Fibroblast of lung (primary cell): ENCODE measurements at regions not wholly inside any gene's neighbourhood (a gene's known extent, or its start where the extent isn't known, plus 50 kb on each side); places are given as distances from the start of the nearest gene placed in this dataset.

ENCODE experiments used
- DNase-seq, 2 donors: peaks; one replicate each; pipeline versions ENCODE4 v3.0.0 to v3.0.0-alpha.2; 2010; ENCODE audit warnings: low read depth in 2 of 2
- H2AFZ ChIP-seq: 2 replicates; pipeline ENCODE4 v1.5.1; 2012; ENCODE audit warnings: low read length, control low read depth, inconsistent platforms
- H3K27ac ChIP-seq: 2 replicates; pipeline ENCODE4 v1.5.1; 2011; ENCODE audit warnings: low read length, control low read depth; ENCODE audit not compliant: insufficient read depth
- H3K27me3 ChIP-seq: 2 replicates; pipeline ENCODE4 v1.5.1; 2011; ENCODE audit warnings: mild to moderate bottlenecking, low read length; ENCODE audit not compliant: control insufficient read depth, insufficient read depth
- H3K36me3 ChIP-seq: 2 replicates; pipeline ENCODE4 v1.5.1; 2011; ENCODE audit warnings: low read length; ENCODE audit not compliant: control insufficient read depth, insufficient read depth
- H3K4me1 ChIP-seq: 2 replicates; pipeline ENCODE4 v1.5.1; 2011; ENCODE audit warnings: low read length; ENCODE audit not compliant: control insufficient read depth, insufficient read depth; ENCODE audit errors: extremely low read depth
- H3K4me2 ChIP-seq: 2 replicates; pipeline ENCODE4 v1.5.1; 2011; ENCODE audit warnings: low read length, control low read depth; ENCODE audit not compliant: insufficient read depth; ENCODE audit errors: extremely low read depth
- H3K4me3 ChIP-seq, 4 experiments: fragments of 200-600 bp in 1 of 4; sonication (generic) in 1 of 4; replicated peaks in 1 of 4; 2 replicates each; pipeline ENCODE4 v1.5.1; 2011 to 2016; ENCODE audit warnings: low read length in 4 of 4, low read depth in 3 of 4, mild to moderate bottlenecking in 3 of 4, control low read depth in 2 of 4, inconsistent platforms in 1 of 4, mixed read lengths in 1 of 4; ENCODE audit not compliant: insufficient read depth in 1 of 4; ENCODE audit errors: control extremely low read depth in 1 of 4
- H3K79me2 ChIP-seq: 2 replicates; pipeline ENCODE4 v1.5.1; 2012; ENCODE audit warnings: mild to moderate bottlenecking, low read length, inconsistent platforms; ENCODE audit not compliant: control insufficient read depth, insufficient read depth
- H3K9ac ChIP-seq: 2 replicates; pipeline ENCODE4 v1.5.1; 2011; ENCODE audit warnings: mild to moderate bottlenecking, low read length, control low read depth; ENCODE audit not compliant: insufficient read depth
- H3K9me3 ChIP-seq: 2 replicates; pipeline ENCODE4 v1.5.1; 2012; ENCODE audit warnings: low read depth, low read length; ENCODE audit not compliant: control insufficient read depth, insufficient read depth
- H4K20me1 ChIP-seq: 2 replicates; pipeline ENCODE4 v1.5.1; 2011; ENCODE audit warnings: low read length; ENCODE audit not compliant: control insufficient read depth, insufficient read depth; ENCODE audit errors: extremely low read depth
- CTCF ChIP-seq, 2 donors: IDR thresholded peaks in 1 of 2; conservative IDR thresholded peaks in 1 of 2; 1 replicate in 1 of 2; 2 replicates in 1 of 2; pipeline ENCODE4 v1.5.1; 2011 to 2012; ENCODE audit warnings: low read length in 2 of 2, control low read depth in 1 of 2, inconsistent platforms in 1 of 2, low read depth in 1 of 2, mild to moderate bottlenecking in 1 of 2
- EZH2 ChIP-seq: IDR thresholded peaks from 2 replicates; pipeline ENCODE4 v1.5.1; 2012; ENCODE audit warnings: low read length, control low read depth, mild to moderate bottlenecking; ENCODE audit errors: missing control alignments

GRCh38 chr2:33949371-33949770, 350.3 kb upstream of the FAM98A start:
- TF ChIP-seq CTCF (conservative IDR thresholded peaks at IDR 0.05 in 1 of 2, IDR thresholded peaks at IDR 0.05 in 1 of 2; ENCODE audit: low read depth in 1 of 2, low read length in 2 of 2) (no peak), EZH2 (no peak)

GRCh38 chr2:33946193-33946592, 347.1 kb upstream of the FAM98A start:
- Histone ChIP-seq H3K4me1 (no peaks in the 10 kb centered on the region), H3K4me2 (no peak overlapping the region), H3K9ac (no peak overlapping the region), H3K79me2 (no peaks in the 10 kb centered on the region), H3K27me3 (no peaks in the 10 kb centered on the region), H3K36me3 (no peaks in the 10 kb centered on the region), H2AFZ (no peak overlapping the region), H3K4me3 (no peak overlapping the region), H3K27ac (no peak overlapping the region), H4K20me1 (no peaks in the 10 kb centered on the region), H3K9me3 (no peaks in the 10 kb centered on the region)
- TF ChIP-seq EZH2 (no peak), CTCF (conservative IDR thresholded peaks at IDR 0.05 in 1 of 2, IDR thresholded peaks at IDR 0.05 in 1 of 2; ENCODE audit: low read depth in 1 of 2, low read length in 2 of 2) (no peak)
- no peak for DNase-seq

More at GRCh38 chr2:33949371-33949770, 350.3 kb upstream of the FAM98A start:
- H2AFZ ChIP-seq: no peak overlapping the region
- H3K36me3 ChIP-seq: no peaks in the 10 kb centered on the region
- no peaks in the 10 kb centered on the region for H3K79me2 ChIP-seq
- H3K4me3 ChIP-seq: no peak overlapping the region
- no peaks in the 10 kb centered on the region for H3K9me3 ChIP-seq
- no peaks in the 10 kb centered on the region for H3K27me3 ChIP-seq
- DNase-seq: no peak
- H3K4me2 ChIP-seq: no peak overlapping the region
- no peaks in the 10 kb centered on the region for H3K4me1 ChIP-seq
- no peak overlapping the region for H3K27ac ChIP-seq
- H4K20me1 ChIP-seq: no peaks in the 10 kb centered on the region
- H3K9ac ChIP-seq: no peak overlapping the region

GRCh38 chr2:33933203-33933602, 334.1 kb upstream of the FAM98A start:
- no peaks in the 10 kb centered on the region for H3K4me1 ChIP-seq
- no peaks in the 10 kb centered on the region for H3K79me2 ChIP-seq
- DNase-seq: no peak
- H3K4me2 ChIP-seq: no peak overlapping the region
- H3K27ac ChIP-seq: no peak overlapping the region
- no peaks in the 10 kb centered on the region for H3K9me3 ChIP-seq
- TF ChIP-seq EZH2 (no peak), CTCF (conservative IDR thresholded peaks at IDR 0.05 in 1 of 2, IDR thresholded peaks at IDR 0.05 in 1 of 2; ENCODE audit: low read depth in 1 of 2, low read length in 2 of 2) (no peak)
- H3K27me3 ChIP-seq: no peaks in the 10 kb centered on the region
- no peak overlapping the region for H3K9ac ChIP-seq
- H4K20me1 ChIP-seq: no peaks in the 10 kb centered on the region
- no peak overlapping the region for H2AFZ ChIP-seq
- H3K4me3 ChIP-seq: no peak overlapping the region
- no peaks in the 10 kb centered on the region for H3K36me3 ChIP-seq
